Right ventricle myocardium inferior (tissue), 1 donor: ENCODE measurements at regions not wholly inside any gene's neighbourhood (a gene's known extent, or its start where the extent isn't known, plus 50 kb on each side); places are given as distances from the start of the nearest gene placed in this dataset.

Experiments used
- ATAC-seq: fragments of 200-7000 bp; cut with Tn5 transposase; one replicate; pipeline ENCODE4 v1.9.1; 2020; ENCODE audit warnings: mild to moderate bottlenecking, moderate library complexity
- DNase-seq: peaks from one replicate; pipeline ENCODE4 v3.0.0; 2021; ENCODE audit errors: missing footprints
- intact Hi-C: fragments of 100-400 bp; cut with DNase I; formaldehyde crosslinking; loops from one replicate; pipeline ENCODE4 v1.11.0; 2022
- donor health status: DM: no; HTN: yes; CAD: no; lungs with severe emphysema.

DNA sequence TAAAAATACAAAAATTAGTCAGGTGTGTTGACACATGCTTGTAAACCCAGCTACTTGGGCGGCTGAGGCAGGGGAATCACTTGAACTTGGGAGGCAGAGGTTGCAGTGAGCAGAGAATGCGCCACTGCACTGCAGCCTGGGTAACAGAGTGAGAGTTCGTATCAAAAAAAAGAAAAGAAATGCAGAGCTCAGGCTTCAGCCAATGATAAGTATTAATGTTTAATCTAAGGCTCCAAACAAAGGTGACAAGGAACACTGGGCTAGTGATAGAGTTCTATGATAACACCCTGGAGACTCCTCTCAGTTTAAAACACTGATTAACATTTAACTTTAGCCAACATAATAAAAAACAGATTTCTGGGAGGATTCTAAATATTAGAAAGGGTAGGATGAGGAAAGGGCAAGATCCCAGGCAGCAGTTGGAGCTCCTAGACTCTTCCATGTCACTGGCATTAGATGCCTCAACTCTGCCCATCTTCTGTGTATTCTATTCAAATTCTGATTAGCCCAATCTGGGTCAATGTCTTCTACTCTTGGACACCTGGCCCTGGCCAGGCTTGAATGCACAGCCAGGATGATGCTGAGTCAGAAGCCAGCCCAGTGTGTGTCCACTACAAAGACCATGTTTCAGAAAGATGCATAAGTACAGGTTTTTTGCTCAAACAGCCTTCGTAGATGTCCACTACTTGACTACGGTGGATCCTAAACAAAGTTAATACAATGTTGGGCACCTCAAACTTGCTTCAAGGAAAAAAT, 91.0 kb upstream of the FAM169A start:
- intact Hi-C loops: no loop called here
- no peak for DNase-seq
- ATAC-seq: no peak

DNA sequence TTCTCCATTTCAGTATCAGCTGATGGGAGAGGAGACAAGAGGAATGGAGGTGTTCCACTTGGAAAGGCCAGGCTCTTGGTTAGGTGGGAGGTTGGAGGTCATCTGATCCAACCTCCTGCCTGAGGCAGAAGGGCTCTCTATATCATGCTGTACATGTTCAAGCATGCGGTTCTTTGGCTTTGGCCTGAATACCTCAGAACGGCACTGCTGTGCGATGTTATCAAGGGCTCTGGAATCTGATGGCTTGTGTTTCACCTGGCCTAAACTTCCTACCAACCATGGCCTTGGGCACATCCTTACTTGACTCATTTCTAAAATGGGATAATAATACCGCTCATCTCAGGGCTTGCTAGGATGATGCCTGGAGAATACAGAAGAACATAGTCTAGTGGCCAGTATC, 90.1 kb upstream of the FAM169A start:
- intact Hi-C loops: no loop called here
- ATAC-seq (no peak), DNase-seq (no peak)

DNA sequence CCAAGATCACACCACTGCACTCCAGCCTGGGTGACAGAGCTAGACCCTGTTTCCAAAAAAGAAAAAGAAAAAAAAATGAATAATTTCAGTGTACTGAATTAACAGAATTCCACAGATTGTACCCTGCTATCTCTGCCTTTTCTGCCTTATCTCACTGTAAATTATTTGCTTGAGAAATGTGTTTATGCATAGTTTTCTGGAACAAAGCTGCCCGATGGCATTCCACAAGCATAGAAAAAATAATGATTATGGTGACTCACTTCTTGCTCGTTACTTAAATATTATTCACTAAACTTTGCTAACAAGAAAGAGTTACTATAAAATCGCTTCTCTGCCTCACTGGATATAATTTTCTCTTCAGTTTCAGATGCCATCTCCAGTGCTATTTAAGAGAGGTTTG, 88.7 kb upstream of the FAM169A start:
- no peak for DNase-seq
- intact Hi-C loops: no loop called here
- ATAC-seq: no peak

DNA sequence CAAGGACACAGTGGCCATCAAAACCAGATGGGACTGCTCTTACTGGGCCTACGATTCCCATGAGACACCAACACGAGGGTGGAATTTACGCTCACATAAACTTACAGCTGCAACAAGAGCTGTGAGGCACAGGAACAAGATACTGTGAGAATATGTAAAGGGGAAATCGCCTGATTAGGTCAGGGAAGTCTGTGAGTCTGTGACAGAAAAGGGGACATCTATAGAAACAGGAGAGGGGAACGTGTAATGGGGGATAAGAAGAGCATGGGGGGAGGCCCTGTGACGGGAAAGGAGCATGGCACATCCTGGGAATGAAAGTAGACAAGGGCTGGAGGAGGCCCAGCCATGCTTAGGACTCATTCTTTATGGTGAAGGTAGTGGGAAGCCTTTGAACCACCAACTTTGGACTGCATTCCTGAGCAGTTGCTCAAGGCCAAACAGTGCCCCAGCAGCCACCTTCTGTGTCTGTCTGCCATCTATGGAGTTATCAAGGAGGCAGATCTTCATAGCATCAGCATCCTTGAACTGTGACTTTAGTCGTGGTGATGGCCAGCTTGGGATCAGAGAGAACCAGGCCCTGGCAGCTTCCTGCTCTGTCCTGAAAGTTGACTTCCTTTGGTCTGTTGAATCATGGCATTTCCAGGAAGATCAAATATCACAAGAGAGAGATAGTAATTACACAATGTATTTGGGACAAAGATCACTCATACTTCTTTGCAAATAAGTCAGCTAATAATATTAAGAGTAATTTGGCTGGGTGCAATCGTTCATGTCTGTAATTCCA, 87.9 kb upstream of the FAM169A start:
- intact Hi-C loops: no loop called here
- ATAC-seq (no peak), DNase-seq (no peak)

DNA sequence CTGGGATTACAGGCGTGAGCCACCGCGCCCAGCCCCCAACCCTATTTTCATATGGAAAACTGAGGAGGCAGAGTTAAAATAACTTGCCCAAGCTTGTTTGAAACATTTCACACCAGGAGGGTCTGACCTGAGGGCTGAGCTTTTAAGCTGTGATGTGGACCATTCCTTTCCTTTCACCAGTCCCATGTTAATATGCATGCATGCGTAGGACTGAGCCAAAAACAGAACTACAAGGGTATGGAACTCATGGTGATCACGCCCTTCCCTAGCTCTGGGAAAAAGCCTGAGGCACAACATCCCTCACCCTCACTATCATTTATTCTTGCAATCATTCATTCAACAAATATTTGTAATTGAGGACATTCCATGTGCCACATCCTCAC, 87.4 kb upstream of the FAM169A start:
- intact Hi-C loops: no loop called here
- DNase-seq (no peak), ATAC-seq (no peak)

DNA sequence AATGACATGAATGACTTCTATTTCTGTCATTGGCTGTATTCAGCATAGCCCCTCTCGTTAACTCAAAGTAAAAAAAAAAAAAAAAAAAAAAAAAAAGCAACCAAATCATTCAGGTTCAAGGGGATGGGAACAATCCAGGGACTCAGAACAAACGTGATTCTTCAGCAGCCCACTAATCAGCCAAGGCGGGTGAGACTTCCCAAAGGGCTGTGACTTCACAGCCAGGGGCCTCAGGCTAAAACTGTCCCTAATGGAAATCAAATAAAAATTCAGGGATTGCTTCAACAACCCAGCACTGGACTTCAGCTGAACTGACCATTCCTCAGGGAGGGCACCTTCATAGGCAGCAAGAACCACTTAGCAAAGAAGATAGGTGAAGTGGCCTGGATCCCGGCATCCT, 86.2 kb upstream of the FAM169A start:
- intact Hi-C loops: no loop called here
- ATAC-seq: no peak
- no peak for DNase-seq

DNA sequence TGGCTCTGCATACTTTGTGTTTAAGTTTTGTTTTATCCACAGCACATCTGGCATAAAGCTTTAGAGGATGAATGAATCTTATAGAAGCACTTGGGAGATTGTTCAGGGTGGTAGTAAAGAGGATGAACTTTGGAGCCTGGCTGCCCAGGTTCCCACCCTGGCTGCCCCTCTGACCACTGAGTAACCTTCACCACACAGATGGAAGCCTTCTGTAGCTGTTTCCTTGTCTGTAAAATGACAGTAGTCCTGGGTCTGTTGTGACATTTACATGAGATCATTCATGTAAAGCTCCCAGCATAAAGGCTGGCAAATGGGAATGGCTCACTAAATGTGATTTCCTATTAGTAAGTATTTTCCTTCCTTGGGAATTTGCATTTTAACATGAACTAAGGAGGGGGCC, 85.7 kb upstream of the FAM169A start:
- ATAC-seq (no peak), DNase-seq (no peak)
- intact Hi-C loops: no loop called here

DNA sequence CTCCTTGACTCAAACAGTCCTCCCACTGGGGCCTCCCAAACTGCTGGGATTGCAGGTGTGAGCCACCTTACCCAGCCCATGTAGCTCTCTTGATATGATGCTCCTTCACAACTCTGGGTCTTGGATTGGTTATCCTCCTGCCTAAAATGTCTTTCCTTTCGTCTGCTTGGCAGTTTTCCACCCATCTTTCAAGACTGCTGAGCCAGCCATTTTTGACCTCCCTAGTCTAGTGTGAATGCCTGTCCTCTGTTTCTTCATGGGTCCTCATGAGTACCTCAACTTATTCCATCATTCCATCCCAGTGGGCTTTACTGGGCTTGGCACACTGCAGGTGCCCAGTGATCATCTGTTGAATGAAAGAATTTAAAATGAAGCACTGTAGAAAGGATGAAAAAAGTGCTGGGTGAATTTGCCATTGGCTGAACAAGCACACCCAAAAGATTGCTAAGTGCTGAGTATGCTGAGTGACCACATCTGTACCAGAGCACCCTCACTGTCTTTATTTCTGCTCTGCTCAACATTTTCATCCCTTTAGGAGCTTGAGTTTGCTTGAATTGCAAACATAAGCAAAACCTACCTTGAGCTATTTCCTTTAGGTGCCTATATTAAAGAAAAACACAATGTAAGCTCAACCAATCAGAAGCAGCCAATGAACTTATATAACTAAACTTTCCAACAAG, 84.8 kb upstream of the FAM169A start:
- intact Hi-C loops: no loop called here
- no peak for ATAC-seq

DNA sequence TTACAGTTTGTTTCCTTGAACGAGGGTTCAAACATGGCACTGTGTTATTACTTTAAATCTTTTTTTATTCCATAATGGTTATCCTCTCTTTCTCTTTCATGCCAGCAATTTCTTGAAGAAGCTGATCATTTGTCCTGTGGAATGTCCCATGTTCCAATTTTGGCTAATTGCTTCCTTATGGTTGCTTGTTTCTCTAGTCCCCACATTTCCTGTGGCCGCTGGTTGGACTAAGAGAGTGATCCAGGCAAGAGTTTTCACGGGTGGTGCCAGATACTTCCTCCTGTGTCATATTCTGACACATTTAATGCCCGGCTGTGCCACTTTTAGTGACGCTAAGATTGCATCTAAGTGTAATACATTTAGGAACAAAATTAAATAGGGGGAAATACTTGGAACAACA, 83.8 kb upstream of the FAM169A start:
- intact Hi-C loops: no loop called here
- no peak for DNase-seq
- ATAC-seq: no peak

More for the DNA sequence above, 84.8 kb upstream of the FAM169A start:
- no peak for DNase-seq

DNA sequence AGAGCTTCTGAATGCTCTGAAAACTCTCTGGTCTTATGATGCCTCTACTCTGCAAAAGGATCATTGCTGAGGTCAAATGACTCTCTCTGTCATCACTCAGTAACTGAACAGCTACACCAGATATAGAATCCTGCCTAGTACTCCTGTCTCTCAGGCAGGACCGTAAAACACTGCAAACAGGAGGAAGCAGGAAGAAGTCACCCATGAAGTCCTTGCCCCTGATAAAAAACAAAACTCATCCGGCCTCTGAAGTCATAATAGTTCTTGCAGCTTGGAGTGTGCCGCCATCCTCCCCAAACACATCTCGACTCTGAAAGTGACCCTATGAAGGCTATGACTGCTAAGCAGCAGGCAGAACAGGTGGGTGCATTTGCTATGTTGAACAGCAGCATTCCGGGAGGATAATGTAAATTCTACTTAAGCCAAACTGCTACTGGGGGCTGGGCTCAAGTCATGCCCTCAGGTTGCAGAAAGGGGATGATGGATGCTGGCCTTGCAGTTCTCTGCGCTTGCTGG, 81.9 kb upstream of the FAM169A start:
- no peak for DNase-seq
- intact Hi-C loops: no loop called here
- ATAC-seq: no peak

DNA sequence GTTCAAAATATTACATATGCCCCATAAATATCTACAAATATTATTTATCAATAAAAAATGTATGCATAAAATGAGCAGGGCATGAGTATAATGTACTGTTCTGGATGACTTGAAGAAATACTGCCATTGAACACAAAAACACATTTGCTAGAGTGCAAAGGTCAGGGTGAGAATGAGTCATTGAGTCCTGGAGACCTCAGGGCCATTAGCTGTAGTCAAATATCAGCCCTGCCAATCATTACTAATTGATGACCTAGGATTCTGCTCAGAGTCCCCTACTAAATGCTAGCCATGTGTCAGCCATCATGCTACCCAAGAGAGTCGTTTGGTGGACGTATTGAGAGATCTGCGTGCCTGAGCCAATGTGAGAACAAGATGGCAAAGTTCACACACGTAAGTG, 80.3 kb upstream of the FAM169A start:
- no peak for ATAC-seq
- no peak for DNase-seq
- intact Hi-C loops: no loop called here

DNA sequence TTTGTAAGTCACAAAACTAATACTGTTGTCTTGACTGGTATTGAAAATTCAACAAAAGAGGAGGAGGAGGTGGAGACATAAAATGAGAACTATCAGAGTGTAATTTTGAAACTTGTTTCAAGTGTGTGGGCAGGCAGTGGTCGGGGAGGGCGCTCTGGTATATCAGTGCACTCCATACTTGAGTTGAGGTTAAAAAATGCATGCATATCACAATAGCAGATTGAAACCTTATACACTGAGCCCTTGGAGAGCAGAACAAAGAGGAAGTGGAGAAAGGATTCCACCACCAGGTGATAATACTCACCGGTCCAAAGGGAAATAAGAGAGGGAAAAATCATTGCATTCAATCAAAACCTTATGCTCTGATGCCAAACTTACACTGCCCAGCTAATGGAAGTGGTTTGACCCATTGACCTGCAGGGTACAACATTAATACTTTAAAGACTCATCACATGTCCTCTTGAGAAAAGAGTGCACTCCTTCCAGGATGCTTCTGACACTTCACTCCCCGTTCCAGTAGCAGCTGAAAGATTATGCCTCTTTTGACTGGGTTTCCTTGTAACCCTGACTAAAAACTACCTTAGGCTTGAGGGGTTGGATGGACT, 79.5 kb upstream of the FAM169A start:
- DNase-seq: no peak
- intact Hi-C loops: no loop called here
- no peak for ATAC-seq

DNA sequence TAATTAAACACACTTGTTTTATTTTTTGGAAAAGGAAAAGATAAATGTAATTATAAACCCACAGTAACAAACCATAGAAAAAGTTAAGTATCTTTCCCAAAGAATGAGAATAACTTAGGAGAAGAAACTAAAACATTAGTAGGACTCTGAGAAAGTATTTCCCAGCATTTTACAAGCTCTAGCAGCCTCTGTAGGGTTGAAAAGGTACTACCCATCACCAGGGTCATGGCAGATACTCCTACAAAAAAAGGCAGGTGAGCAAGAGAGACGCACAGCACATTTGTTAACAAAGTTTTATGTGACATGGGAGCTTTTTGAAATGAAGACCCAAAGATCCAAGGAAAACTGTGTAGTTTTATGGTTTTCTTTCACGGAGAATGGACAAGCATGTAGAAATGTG, 77.7 kb upstream of the FAM169A start:
- DNase-seq (no peak), ATAC-seq (no peak)
- intact Hi-C loops: no loop called here

DNA sequence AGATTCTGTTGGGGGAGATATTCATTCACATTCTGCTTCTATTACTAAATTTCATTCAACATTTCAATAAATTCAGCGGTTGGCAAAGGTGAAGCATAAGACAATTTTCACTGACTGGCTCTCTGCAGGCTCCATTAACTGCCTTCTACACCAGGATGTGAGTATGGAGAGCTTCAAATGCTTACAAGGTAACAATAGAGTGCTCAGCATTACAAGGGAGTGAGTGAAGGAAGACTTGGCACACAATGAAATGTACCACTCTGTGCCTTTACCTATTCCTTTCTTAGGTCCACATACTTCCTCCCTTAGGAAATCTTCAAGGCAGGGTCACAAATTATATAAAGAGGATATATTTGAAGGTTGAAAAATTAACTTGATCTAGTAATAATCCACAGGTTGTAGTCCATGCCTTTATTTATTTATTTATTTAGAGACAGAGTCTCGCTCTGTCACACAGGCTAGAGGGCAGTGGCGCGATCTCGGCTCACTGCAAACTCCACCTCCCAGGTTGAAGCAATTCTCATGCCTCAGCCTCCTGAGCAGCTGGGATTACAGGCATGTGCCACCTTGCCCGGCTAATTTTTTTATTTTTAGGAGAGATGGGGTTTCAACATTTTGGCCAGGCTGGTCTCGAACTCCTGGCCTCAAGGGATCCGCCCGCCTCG, 76.6 kb upstream of the FAM169A start:
- DNase-seq (no peak), ATAC-seq (no peak)
- intact Hi-C loops: no loop called here

DNA sequence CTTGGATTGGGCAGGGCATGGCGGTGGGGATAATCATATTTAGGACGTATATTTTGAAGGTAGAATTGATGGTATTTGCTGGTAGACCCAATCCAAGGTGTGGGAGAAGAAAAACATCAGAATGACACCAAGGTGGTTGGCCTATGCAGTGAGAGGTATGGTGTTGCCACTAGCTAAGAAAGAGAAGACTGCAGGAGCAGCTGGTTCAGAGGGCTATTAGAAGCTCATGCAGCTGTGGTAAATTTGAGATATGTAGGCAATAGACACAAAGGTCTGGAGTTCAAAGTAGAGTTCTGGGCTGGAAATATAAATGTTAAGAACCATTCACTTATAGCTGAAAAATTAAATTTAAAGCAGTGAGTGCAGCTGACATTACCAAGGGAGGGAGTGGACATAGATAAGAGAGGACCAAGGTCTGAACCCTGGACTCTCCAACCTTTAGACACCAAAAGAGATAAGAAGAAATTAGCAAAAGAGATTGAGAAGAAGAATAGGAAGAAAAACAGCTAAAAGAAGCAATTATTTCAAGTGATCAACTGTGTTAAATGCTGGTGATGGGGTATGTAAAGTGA, 74.7 kb upstream of the FAM169A start:
- ATAC-seq: no peak
- intact Hi-C loops: no loop called here
- no peak for DNase-seq

DNA sequence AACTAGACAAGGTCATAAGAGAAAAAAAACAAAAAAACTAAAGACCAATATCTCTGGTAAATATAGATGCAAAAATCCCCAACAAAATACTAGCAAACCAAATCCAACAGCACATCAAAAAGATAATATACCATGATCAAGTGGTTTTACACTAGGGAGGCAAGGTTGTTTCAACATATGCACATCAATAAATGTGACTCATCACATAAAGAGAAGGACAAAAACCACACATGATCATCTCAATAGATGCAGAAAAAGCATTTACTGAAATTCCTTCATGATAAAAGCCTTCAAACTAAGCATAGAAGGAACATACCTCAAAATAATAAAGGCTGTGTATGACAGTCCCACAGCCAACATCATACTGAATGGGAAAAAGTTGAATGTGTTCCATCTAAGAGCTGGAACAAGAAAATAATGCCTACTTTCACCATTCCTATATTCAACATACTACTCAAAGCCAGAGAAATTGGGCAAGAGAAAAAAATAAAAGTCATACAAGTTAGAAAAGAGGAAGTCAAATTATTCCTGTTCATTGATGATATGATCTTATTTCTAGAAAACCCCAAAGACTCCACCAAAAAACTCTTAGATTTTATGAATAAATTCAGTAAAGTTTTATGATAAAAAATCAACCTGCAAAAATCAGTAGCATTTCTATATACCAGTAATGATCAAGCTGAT, 72.2 kb upstream of the FAM169A start:
- DNase-seq (no peak), ATAC-seq (no peak)
- intact Hi-C loops: no loop called here

DNA sequence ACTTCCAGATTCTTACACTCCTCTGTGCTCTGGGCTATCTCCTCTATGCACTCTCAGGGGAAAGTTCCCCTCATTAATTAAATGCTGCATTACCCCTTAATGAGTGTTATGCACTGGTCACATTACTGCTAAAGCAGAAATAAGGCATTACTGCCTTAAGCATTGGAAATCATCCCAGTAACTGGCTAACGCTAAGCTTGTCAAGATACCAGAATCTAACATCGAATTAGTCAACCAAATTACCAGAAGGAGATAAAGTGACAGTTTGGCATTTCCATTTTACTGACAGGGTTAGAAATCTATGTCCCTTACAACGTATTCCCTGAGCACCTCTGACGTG, 69.5 kb upstream of the FAM169A start:
- ATAC-seq (no peak), DNase-seq (no peak)
- intact Hi-C loops: no loop called here
